VCaP (cell line): ENCODE measurements at regions not wholly inside any gene's neighbourhood (a gene's known extent, or its start where the extent isn't known, plus 50 kb on each side); places are given as distances from the start of the nearest gene placed in this dataset.

Experiments
- H3K27ac ChIP-seq: fragments of 450-650 bp; 2 replicates; pipeline ENCODE4 v1.5.1; 2017
- CTCF ChIP-seq: fragments of 450-650 bp; conservative IDR thresholded peaks from 2 replicates; pipeline ENCODE4 v1.5.1; 2017; ENCODE audit warnings: mild to moderate bottlenecking, moderate library complexity

DNA sequence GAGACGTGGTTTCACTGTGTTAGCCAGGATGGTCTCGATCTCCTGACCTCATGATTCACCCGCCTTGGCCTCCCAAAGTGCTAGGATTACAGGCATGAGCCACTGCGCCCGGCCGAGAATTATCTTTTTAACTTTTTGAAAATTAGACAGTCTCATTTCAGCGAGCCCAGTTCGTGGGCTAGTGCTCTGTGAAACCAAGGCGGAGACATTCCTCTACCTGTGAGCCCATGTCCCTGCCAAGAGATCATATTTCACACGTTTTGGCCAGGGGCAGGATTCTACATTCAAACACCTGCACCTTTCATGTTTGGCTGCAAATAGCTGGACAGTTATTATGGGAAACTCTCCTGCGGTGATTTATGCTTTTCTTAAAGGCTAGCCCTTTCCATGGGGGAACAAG, 60.3 kb downstream of the IRAG1 start:
- no peak for TF ChIP-seq CTCF

GRCh38 chr11:10632483-10632882, 61.1 kb downstream of the IRAG1 start:
- H3K27ac ChIP-seq, result no peak overlapping the region
- no peak for TF ChIP-seq CTCF

More for the DNA sequence above, 60.3 kb downstream of the IRAG1 start:
- peak overlapping the region; percentile 26; the same call in 1 of the 2 replicates for H3K27ac ChIP-seq

DNA sequence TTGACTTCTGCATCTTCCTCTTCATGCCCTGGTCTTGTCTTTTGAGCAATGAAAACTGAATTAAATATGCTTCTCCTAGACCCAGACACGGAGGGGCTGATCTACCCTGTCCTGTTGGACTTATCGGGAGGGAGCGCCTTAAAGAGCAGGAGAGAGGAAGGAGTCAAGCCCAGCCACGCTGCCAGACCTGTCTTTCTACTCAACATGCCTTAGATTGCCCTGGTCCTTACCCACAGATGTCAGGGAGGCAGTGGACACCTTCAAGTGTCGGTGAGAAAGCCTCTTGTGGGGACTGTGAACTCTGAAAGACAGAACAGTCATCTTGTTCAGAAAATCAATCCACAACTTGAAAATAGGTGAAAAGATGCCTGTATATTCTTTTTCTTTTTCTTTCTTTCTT, 61.8 kb downstream of the IRAG1 start:
- no peak overlapping the region for H3K27ac ChIP-seq
- TF ChIP-seq CTCF, result no peak

DNA sequence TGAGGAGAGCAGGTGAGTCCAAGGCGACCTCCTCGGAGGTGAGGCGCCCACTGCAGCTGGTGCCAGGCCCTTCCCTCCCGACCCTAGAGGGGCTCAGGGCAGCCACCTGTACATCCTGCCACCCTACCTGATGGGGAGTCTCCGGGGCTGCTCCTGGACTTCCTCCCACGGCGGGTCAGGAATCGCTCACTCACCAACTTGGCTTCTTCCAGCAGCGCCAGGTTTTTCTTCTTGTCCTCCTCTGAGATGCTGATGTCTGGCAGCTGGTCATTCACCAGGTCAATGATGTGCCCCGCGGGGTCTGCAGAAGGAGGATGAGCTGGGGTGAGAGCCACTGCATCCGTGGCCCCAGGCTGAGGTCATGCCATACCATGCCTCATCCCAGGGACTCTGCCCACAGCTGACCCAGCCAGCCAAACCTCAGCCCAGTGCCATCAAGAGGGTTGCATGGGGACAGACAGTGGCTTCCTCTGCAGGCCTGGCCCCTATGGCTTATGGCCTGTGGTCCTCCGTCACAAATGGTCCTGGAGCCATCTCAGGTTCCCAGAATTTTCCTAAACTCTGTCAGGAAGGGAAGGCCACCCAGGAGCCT, 61.0 kb upstream of the LYVE1 start:
- TF ChIP-seq CTCF, result no peak
- H3K27ac ChIP-seq, result no peak overlapping the region

DNA sequence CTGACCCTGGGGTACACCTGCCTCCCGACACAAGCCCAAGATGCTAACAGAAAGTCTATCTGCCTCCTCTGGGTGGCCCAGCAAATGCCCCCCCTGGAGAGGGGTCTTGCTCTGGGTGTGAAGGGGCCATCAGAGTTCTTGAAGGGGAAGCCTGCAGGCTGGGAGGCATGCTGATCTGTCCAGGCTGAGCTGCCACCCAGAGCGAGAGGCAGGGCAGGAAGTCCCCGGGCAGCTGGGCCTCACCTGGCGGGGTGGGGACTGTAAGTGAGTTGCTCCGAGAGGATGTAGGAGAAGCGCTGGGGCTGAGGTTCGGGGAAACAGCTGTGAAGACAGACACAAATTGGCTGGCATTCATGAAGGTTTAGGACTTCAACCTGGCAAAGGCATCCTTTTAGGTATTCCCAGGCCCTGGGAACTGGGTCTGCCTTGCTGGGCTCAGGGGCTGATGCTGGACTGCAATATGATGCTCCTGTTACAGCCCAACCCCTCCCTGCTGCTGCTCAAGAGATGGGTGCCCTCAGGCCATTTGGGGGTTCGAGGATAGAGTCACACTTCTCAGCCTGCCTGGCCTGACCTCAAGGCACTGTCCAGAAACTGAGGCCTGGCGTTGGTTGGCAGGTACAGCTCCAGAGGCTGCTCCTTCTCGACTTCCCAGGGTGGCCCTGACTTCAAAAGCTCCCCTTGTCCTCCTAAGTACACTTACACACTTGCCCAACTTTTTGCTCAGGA, 60.2 kb upstream of the LYVE1 start:
- no peak overlapping the region for H3K27ac ChIP-seq
- TF ChIP-seq CTCF, result no peak

DNA sequence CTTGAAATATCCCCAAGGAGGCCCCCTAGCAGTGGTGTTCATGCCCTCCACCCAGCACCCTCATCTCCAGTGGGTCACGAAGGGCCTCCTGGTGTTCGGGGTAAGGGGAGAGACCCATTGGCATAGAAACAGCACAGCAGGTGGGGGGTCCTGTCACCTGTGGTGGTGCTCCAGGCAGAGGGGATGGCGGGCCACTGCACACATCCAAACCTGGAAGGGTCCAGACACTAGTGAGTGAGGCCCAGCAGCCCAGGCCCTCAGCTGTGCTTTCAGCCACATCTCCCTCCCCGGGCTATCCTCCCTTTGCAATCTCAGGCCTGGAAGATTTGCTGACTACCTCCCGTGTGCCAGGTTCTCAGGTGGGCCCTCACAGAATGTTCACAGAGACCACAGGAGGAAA, 59.4 kb upstream of the LYVE1 start:
- no peak overlapping the region for H3K27ac ChIP-seq
- no peak for TF ChIP-seq CTCF

DNA sequence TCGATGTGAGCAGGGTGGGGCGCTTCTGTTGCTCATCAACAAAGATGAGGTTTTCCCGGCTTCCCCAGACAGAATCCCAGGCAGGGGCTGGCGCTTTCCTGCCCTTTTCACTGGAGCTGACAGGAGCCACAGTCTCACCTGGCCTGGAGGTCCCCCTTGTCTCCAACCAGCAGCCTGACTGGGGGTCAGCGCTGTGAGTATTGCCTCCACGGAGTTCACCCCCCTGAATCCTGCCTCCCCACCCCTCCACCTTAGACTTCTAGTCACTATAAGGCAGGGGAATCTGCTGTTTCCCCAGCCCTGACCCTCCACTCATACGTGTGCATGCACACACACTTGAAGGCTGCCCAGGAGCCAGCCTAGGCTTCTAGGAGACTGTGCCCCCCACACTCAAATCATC, 58.8 kb upstream of the LYVE1 start:
- TF ChIP-seq CTCF, result no peak

More for the DNA sequence above, 58.8 kb upstream of the LYVE1 start:
- no peak overlapping the region for H3K27ac ChIP-seq
